Stimulated activated CD4-positive, alpha-beta T cell treated with anti-CD3 and anti-CD28 coated beads, Interleukin-4, amount 100 ng/mL, for 1 hour (primary cell): ENCODE measurements at regions not wholly inside any gene's neighbourhood (a gene's known extent, or its start where the extent isn't known, plus 50 kb on each side); places are given as distances from the start of the nearest gene placed in this dataset.
"Not testable (repeated sequence)": the region's sequence is repeated elsewhere in the genome, so short reads cannot be mapped to it uniquely, and the experiment has no call there.

Experiments
- DNase-seq: peaks from one replicate; pipeline ENCODE4 v3.0.0-alpha.2; 2020

DNA sequence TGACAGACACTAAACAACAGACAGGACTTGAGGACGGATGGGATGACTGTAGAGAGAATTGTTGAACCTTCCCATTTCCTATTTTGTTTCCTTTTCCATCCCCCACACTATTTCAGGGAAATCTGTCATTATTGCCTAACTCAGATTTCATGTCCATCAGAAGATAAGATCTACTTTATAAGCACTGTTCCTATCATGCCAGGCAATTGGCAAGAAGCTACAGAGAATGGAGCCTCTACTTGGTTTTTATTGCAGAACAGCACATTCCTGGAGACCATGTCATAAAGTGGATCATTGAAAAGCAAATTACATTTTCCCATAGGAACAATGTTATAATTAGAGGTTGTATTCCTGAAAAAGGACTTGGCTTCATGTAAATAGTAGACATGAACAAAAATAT, 173.7 kb upstream of the KIF2A start:
- DNase-seq = no peak

DNA sequence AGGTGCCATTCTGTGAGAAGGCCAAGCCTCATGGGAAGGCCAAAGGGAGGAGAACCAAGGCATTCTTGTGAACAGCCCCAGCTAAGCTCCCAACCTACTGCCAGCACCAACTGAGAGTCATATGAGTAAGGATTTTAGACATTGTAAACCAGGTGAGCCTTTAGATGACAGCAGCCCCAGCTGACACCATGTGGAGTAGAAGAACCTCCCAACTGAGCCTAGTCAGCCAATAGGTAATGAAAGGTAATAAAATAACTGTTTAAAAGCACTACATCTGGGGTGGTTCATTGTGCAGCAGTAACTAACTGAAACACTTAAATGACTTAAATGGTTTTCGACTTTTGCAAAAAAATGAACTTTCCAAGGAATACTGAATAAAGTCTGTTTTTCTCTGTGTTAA, 172.6 kb upstream of the KIF2A start:
- DNase-seq = no peak

DNA sequence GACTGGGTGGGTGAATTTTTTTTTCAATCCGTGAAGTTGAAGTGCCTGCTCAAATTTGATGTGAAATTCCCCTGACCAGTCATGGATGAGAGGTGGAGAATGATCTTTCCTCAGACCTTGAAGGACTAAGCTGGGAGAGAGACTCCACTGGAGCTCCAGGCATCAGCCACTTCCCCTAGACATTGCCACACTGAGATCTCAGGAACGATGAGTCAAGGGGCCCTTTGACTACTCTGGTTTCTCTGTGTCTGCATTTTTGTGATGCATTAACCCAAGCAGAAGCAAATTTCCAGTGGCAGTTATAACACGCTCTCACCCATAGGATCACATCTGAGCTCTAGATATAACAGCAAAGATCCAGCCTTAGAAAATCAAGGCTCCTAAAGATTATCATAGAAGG, 171.2 kb upstream of the KIF2A start:
- DNase-seq = no peak

DNA sequence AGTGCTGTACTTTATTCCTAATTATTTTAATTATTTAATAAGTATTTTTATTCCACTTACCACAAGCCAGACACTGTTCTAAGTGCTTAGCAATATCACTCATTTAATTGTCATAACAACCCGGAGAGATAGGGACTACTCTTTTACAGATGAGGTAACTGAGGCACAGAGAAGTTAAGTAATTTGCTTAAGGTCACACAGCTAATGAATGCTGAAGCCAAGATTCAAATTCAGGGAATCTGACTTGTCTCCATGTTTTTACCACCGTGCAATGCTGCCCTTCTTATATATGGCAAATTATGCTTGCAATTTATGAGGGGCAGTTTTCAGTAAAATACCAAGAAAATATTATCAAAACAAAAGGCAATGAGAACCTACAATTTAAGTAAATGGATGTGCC, 168.4 kb upstream of the KIF2A start:
- DNase-seq = no peak

DNA sequence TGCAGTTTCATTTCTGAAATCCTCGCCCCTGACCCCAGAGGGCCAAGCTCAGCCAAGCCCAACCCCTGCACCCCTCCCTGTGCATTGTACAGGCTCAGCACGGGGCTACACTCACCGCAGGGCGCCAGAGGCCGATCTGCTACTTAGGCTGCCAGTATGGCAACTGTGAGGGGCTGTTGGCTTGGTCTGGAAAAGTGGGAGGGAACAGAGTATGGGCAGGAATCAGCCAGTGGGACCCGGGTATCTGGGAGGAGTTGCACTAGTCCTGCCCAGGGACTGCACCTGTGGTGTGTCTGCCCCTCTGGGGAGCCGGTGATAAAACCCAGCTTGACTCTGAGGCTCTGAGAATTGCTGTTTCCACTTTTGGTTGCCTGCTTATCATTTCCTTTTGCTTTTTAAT, 167.4 kb upstream of the KIF2A start:
- DNase-seq = no peak

DNA sequence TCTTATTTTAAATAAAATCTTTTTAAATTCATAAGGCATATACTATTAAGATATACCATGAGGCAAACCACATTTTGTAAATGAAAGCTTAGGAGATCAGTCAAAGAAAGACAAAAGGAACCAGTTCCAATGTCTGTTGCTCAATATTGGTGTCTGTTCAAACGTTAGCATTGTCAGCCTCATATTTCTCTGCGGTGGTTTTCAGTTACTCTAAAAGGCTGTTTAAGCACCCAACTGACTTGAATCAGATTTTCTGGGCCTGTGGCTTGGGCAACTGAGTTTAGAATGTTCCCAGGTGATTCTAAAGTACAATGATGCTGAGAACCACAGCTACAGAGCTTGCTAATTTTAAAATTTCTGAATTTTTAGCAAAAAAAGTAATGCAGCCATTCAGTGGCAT, 166.3 kb upstream of the KIF2A start:
- no peak for DNase-seq

DNA sequence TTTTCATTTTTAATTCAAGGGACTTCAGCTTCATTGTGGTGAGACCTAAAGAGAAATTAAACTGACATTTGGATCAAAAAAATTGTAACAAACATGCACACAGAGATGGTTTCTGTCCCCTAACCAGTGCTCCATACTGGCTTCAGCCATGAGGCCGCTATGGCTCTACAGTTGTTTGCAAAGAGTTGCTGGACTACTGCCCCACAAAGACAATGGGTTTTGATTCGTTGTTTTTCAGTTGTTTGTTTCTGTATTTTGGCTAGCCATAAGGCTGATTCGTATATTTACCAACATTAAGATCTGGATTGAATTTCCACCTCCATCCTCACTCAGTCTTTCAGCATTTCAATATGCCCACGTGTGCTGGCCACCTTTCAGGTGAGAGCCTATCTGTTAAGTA, 163.7 kb upstream of the KIF2A start:
- no peak for DNase-seq

DNA sequence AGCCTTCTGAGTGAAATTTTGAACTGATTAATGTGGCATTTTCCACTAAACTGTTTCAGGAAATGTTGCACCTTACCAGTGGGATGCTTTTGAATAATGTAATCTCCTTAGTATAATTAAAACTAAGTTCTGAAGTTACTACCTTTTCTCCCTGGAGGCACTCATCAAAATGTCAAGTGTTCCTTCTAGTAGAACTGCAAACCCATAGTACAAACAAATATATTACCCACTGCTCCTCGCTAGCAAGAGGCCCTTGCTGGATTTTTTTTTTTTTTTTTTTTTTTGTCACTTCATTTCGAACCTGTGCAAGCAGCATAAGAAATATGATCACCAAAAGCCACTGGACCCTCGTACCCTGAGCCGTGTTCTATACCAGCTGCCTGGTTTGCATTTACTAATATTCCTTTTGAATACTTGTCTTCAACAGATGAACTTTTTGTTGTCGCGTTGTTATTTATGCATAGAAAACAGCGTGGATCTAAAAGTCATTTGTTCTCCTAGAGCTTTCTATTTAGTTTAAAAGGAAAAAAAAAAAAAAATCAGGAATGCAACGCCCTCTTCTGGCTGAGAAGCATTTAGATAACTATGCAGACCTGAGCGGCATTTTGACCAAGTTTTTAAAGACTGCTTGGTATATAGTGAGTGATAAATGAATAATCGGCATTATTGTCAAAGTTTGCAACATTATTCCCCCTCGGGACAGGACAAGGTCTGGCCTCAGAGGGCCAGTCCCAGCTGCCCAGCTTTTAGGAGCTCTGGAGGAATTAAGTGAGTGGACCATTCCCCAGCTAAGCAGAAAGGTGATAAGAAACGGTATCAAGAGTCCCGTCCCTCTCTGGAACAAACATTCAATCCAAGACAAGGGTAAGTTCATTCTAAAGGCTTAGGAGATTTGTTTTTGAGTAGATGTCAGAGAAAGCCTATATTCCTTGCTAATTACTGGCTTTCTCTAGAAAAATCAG, 162.5 kb upstream of the KIF2A start:
- no peak for DNase-seq

DNA sequence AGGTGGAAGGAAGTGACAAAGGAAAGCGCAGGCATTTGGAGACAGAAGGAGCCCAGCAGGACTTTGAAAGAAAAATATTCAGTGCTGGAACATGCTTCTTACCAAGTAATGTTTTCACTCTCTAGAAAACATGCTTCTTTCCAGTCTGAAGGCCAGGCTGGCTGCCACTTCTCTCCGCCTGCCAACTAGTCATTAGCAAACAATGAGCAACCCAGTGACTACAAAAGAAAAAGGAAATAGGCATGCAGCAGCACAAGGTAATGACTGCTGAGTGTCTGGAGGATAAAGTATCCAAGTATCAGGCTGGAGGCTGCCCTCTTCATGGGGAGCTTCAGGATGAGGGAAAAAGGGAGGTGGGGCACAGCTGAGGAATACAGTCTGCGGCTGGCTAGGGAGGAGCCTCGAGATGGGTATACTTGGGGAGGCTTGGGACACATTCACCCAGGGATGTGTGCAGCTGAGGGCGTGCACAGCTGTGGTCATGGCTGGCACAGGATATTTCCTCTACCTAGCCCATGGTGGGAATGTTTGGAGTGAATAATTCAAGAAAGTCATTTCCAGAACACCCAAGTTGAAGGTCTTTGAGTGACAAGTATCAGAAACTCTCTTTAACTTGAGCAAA, 161.5 kb upstream of the KIF2A start:
- no peak for DNase-seq

DNA sequence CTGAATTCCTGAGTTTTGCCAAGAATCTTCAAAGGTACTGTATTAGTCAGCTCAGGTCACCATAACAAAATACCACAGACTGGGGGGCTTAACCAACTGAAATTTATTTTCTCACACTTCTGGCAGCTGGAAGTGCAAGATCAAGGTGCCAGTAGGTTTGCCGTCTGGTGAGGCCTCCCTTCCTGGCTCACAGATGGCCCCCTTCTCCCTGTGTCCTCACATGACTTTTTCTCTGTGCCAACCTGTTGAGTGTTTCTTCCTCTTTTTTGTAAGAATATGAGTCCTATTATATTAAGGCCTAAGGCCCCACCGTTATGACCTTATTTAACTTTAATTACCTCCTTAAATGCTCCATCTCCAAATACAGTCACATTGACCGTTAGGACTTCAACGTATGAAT, 156.1 kb upstream of the KIF2A start:
- no peak for DNase-seq

DNA sequence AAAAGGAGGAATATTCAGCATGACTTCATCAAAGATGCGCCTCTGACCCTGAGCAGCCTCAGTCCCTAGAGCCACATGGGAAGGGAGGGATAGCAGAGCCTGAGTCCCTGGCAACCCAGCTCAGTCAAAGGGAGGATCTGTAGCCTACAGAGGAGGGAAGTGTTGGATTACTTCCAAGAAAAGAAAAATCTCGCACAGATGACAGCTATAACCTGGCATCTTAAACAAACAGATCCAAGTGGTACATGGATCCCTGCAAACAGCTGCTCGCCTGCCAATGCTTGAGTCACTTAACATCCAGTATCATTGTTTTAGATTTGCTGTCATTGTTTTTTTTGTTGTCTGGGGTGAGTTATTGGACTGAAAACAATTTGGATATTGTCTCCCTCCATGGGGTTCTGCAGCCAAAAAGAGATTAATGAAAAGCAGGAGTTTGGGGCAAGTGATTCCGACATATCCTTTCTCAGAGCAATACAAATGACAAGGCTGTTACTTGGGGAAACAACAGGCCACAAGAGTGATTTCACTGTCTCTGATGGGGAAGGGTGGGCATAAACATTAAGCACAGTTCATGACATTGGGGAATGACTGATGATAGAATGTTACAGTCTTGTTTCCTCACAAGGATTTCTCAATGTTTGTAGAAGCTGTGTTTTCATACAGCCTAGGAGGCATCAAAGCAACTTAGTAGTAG, 153.5 kb upstream of the KIF2A start:
- DNase-seq = no peak

DNA sequence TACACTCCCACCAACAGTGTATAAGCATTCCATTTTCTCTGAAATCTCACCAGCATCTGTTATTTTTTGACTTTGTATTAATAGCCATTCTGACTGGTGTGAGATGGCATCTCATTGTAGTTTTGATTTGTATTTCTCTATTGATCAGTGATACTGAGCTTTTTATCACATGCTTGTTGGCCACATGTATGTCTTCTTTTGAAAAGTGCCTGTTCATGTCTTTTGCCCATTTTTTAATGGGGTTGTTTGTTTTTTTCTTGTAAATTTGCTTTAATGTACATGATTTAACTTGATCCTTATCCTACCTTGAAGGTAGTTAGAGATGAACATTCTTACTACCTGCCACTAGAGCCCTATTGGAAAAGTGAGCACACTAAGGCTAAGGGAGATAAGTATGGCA, 151.2 kb upstream of the KIF2A start:
- DNase-seq = no peak

DNA sequence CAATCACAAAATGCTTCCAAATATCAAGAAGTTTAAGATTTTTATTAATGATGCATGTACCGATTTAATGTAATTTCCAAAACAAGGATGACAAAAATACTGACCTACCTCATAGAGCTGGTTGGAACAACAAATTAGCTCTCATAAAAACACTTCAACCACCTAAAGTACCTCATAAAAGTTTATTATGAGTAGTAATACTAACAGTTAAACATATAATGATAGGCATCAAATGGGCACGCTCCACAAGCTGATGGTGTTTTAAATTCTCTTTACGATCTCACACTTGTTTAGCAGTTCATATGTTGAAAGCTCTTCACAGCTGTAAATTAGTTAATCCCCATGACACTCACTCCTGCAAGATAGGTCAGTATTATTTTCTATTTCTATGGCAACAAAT, 150.0 kb upstream of the KIF2A start:
- DNase-seq = no peak

DNA sequence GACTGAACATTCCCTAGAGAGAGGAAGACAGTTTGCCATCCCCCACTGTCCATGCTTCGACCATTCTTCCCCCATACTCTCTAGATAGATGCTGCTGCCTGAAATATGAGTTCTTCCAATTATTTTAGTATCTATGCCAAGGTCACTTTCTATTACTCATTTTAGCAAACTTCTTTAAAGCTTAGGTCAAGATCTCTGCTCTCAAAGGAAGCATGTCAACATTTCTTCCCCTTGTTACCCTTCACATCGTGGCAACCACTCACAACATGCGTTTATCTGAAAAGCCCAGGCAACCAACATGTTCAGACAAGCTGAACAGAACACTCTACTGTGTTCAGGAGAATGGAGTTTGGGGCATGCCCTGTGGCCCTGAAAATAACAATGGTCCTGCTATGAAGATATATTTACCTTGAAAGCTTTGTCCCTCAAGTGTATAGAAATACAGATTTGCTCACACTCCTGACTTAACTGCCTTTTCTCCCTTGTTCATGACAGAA, 138.4 kb upstream of the KIF2A start:
- no peak for DNase-seq

DNA sequence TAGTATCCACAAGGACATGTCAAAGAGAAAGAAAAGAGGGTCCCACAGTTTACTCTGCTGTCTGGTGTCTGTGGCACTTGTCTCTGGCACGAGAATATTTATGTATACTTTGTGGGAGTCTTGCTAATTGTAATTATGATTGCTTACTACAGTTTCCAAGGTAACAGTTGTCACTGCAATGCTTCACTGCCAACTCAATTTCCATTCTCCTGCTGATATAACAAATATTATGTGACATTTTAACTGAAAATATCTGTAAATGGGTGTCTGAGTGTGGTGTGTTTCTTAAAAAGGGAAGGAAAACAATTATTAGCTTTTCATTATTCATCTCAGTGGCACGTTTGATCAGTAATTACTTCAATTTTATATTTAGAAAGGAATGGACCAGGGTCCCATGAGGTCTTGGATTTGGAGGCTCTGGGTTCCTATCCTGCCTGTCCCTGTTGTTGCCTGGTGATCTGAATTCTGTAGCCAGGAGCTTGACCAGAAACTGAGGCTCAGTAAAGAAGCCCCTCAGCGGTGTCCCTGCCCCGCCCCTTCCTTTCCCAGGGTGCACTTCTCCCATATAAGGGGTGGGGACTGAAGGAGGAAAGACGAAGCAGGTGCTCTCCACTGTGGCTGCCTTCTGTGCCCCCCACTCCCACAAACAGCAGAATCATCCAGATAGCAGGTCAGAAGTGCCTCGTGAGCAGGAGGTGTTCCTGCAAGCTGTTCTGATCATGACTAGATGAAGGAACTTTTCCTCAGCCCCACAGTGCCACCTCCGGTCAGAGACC, 137.3 kb upstream of the KIF2A start:
- DNase-seq = no peak

DNA sequence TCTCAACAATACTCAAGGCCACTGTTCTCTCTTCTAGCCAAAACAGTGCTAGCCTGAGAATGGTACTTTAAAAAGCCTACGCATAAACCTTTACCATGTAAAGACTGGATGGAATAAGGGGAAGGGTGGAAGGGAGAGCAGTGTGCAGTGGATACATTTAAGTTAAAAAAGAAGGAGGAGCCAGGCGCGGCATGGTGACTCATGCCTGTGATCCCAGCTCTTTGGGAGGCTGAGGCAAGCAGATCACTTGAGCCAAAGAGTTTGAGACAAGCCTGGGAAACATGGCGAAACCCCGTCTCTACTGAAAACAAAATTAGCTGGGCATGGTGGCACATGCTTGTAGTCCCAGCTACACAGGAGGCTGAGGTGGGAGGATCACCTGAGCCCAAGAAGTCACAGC, 127.7 kb upstream of the KIF2A start:
- no peak for DNase-seq

DNA sequence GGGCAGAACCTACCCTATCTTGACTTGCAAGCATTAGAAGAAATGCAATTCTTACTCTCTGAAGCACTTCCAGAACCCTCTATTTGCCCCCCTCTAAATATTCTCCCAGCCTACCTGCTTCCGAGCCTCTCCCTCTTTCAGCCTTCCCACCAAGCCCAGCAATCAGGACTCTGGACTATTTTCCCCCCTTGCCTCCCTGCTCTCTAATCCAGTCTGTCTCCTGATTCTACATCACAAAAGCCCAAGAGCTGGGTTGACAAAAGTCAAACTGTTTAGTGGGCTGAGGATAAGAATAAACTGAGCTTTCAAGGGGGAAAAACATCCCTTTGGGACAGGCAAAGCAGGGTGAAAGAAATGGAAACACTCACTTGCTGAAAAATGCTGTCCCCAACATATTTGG, 123.2 kb upstream of the KIF2A start:
- no peak for DNase-seq

DNA sequence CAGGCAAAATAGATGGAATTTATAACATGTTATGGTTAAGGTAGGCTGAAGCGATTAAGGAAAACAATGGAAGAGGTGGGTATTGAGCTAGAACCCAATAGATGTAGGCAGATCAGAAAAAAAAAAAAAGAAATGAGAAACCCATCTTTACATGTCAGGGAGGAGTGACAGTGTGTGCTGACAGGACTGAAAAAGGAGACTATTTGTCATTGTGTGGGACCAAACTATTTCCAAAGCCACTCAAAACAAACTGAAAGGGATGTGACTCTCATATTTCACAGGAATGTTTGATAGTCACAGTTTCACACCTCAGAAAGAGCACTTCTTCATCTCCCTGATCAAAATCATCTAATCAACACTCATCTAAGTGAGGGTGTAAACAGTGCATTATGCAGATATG, 122.3 kb upstream of the KIF2A start:
- no peak for DNase-seq

DNA sequence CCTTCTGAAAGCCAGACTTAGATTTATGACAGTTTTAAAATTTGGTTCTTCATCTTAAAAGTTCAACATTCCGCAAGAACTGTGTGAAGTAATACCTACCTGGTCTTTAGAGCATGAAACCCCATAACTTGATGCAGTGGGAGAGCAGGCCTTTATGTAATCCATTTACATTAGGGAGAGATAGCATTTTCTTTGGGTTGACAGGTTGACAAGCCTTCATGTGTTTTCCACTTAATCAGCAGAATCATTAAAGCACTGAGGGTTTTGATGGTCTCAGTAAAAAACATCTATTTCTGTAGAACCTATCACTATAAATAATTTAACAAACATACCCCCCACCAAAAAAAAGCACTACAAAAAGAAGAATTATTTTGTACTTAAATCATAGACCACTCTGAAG, 121.6 kb upstream of the KIF2A start:
- DNase-seq = no peak

DNA sequence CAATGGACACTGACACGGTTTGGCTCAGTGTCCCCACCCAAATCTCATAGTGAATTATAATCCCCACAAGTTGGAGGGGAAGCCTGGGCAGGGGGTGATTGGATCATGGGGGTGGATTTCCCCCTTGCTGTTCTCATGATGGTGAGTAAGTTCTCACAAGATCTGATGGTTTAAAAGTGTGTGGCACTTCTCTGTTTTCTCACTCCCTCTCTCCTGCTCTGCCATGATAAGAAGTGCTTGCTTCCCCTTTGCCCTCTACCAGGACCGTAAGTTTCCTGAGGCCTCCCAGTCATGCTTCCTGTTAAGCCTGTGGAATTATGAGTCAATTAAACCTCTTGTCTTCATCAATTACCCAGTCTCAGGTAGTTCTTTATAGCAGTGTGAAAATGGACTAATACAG, 115.8 kb upstream of the KIF2A start:
- no peak for DNase-seq

DNA sequence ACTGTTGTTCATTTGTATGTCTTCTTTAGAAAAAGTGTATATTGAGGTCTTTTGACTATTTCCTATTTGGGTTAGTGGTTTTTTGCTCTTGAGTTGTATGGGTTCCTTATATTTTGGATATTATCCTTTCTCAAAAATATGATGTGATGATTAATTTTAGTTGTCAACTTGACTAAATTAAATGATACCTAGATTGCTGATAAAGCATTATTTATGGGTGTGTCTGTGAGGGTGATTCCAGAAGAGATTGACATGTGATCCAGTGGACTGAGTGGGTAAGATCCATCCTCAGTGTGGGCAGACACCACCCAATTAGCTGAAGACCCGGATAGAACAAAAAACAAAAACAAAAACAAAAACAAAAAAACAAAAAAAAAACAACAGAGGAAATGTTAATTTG, 115.1 kb upstream of the KIF2A start:
- no peak for DNase-seq

DNA sequence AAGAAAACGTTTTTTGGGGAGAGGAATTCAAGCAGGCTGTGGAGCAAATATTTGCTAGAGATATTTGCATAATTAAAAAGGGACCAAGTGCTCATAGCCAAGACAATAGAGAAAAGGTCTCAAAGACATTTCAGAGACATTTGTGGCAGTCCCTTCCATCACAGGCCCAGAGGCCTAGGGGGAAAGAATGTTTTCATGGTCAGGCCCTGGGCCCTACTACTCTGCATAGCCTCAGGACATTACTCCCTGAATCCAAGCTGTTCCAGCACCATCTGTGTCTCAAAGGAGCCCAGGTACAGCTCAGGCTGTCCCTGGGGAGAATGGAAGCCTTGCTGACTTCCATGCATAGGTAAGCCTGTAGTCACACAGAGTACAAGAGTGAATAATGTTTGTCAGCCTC, 113.0 kb upstream of the KIF2A start:
- no peak for DNase-seq

DNA sequence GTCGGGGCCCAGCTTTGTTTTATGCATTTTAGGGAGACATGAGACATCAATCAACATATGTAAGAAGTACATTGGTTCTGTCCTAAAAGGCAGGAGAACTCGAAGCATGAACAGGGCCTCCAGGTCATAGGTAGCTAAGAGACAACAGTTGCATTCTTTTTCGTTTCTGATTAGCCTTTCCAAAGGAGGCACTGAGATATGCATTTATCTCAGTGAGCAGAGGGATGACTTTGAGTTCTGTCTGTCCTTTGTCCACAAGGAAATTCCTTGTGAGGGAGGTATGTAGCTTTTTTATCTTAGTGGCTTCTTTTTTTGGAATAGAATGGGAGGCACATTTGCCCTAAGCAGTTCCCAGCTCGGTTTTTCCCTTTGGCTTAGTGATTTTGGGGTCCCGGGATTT, 109.5 kb upstream of the KIF2A start:
- not testable (repeated sequence) for DNase-seq
